ENCODE measurements at regions not wholly inside any gene's neighbourhood (a gene's known extent, or its start where the extent isn't known, plus 50 kb on each side); places are given as distances from the start of the nearest gene placed in this dataset.

- DNase-seq (ENCODE audit: insufficient read length, low spot score) (no peak), FAIRE-seq (no peak)
These were observed 197.2 kb upstream of the VCX3A start for GRCh38 chrX:6732101-6732500.

GRCh38 chrX:6729626-6730025 is 194.7 kb upstream of the VCX3A start:
- FAIRE-seq = peak; percentile 13
- no peak for DNase-seq (ENCODE audit: insufficient read length, low spot score)
- no peak for TF ChIP-seq PAX5 (IDR thresholded peaks at IDR 0.05; ENCODE audit: insufficient read depth, low read length, severe bottlenecking)
- no peak for TF ChIP-seq POU2F2 (IDR thresholded peaks at IDR 0.05; ENCODE audit: low read depth, low read length)
- TF ChIP-seq POLR2AphosphoS5 (IDR thresholded peaks at IDR 0.05; ENCODE audit: low read depth, low read length) = no peak

More at GRCh38 chrX:6732101-6732500, 197.2 kb upstream of the VCX3A start:
- TF ChIP-seq PAX5 (IDR thresholded peaks at IDR 0.05; ENCODE audit: insufficient read depth, low read length, severe bottlenecking) = no peak
- no peak for TF ChIP-seq POLR2AphosphoS5 (IDR thresholded peaks at IDR 0.05; ENCODE audit: low read depth, low read length)
- no peak for TF ChIP-seq TAF1 (IDR thresholded peaks at IDR 0.05; ENCODE audit: low read depth, low read length)
- TF ChIP-seq SPI1 (IDR thresholded peaks at IDR 0.05; ENCODE audit: low read depth, low read length) = no peak
- no peak for TF ChIP-seq POU2F2 (IDR thresholded peaks at IDR 0.05; ENCODE audit: low read depth, low read length)
- TF ChIP-seq POLR2A (IDR thresholded peaks at IDR 0.05; ENCODE audit: low read depth, low read length) = no peak

- peak; percentile 81 for FAIRE-seq
- TF ChIP-seq TAF1 (IDR thresholded peaks at IDR 0.05; ENCODE audit: low read depth, low read length) (no peak), POU2F2 (IDR thresholded peaks at IDR 0.05; ENCODE audit: low read depth, low read length) (no peak), PAX5 (IDR thresholded peaks at IDR 0.05; ENCODE audit: insufficient read depth, low read length, severe bottlenecking) (no peak), POLR2AphosphoS5 (IDR thresholded peaks at IDR 0.05; ENCODE audit: low read depth, low read length) (no peak), POLR2A (IDR thresholded peaks at IDR 0.05; ENCODE audit: low read depth, low read length) (no peak), SPI1 (IDR thresholded peaks at IDR 0.05; ENCODE audit: low read depth, low read length) (no peak)
- DNase-seq (ENCODE audit: insufficient read length, low spot score) = no peak
These were observed 183.8 kb upstream of the VCX3A start for GRCh38 chrX:6718766-6719165.

- no peak for TF ChIP-seq SPI1 (IDR thresholded peaks at IDR 0.05; ENCODE audit: low read depth, low read length)
- TF ChIP-seq PAX5 (IDR thresholded peaks at IDR 0.05; ENCODE audit: insufficient read depth, low read length, severe bottlenecking) = no peak
- TF ChIP-seq POLR2AphosphoS5 (IDR thresholded peaks at IDR 0.05; ENCODE audit: low read depth, low read length) = no peak
- TF ChIP-seq TAF1 (IDR thresholded peaks at IDR 0.05; ENCODE audit: low read depth, low read length) = no peak
- no peak for TF ChIP-seq POU2F2 (IDR thresholded peaks at IDR 0.05; ENCODE audit: low read depth, low read length)
- no peak for TF ChIP-seq POLR2A (IDR thresholded peaks at IDR 0.05; ENCODE audit: low read depth, low read length)
- DNase-seq (ENCODE audit: insufficient read length, low spot score) (no peak), FAIRE-seq (peak; percentile 66)
These were observed 173.9 kb upstream of the VCX3A start for GRCh38 chrX:6708676-6709380.

- TF ChIP-seq POU2F2 (IDR thresholded peaks at IDR 0.05; ENCODE audit: low read depth, low read length) (no peak), TAF1 (IDR thresholded peaks at IDR 0.05; ENCODE audit: low read depth, low read length) (no peak), PAX5 (IDR thresholded peaks at IDR 0.05; ENCODE audit: insufficient read depth, low read length, severe bottlenecking) (no peak), POLR2AphosphoS5 (IDR thresholded peaks at IDR 0.05; ENCODE audit: low read depth, low read length) (no peak), POLR2A (IDR thresholded peaks at IDR 0.05; ENCODE audit: low read depth, low read length) (no peak), SPI1 (IDR thresholded peaks at IDR 0.05; ENCODE audit: low read depth, low read length) (no peak)
- no peak for FAIRE-seq
These were observed 173.1 kb upstream of the VCX3A start for GRCh38 chrX:6708041-6708440.

GRCh38 chrX:6707497-6707896 is 172.6 kb upstream of the VCX3A start:
- TF ChIP-seq POLR2A (IDR thresholded peaks at IDR 0.05; ENCODE audit: low read depth, low read length) (no peak), SPI1 (IDR thresholded peaks at IDR 0.05; ENCODE audit: low read depth, low read length) (no peak), PAX5 (IDR thresholded peaks at IDR 0.05; ENCODE audit: insufficient read depth, low read length, severe bottlenecking) (no peak), TAF1 (IDR thresholded peaks at IDR 0.05; ENCODE audit: low read depth, low read length) (no peak), POLR2AphosphoS5 (IDR thresholded peaks at IDR 0.05; ENCODE audit: low read depth, low read length) (no peak), POU2F2 (IDR thresholded peaks at IDR 0.05; ENCODE audit: low read depth, low read length) (no peak)
- no peak for FAIRE-seq
- no peak for DNase-seq (ENCODE audit: insufficient read length, low spot score)

More at GRCh38 chrX:6708041-6708440, 173.1 kb upstream of the VCX3A start:
- DNase-seq (ENCODE audit: insufficient read length, low spot score) = no peak

GRCh38 chrX:6701085-6701484 is 166.2 kb upstream of the VCX3A start:
- FAIRE-seq = no peak
- DNase-seq (ENCODE audit: insufficient read length, low spot score) = no peak
- TF ChIP-seq POU2F2 (IDR thresholded peaks at IDR 0.05; ENCODE audit: low read depth, low read length) (no peak), POLR2AphosphoS5 (IDR thresholded peaks at IDR 0.05; ENCODE audit: low read depth, low read length) (no peak), SPI1 (IDR thresholded peaks at IDR 0.05; ENCODE audit: low read depth, low read length) (no peak), TAF1 (IDR thresholded peaks at IDR 0.05; ENCODE audit: low read depth, low read length) (no peak), PAX5 (IDR thresholded peaks at IDR 0.05; ENCODE audit: insufficient read depth, low read length, severe bottlenecking) (no peak), POLR2A (IDR thresholded peaks at IDR 0.05; ENCODE audit: low read depth, low read length) (no peak)

- no peak for DNase-seq (ENCODE audit: insufficient read length, low spot score)
- no peak for TF ChIP-seq TAF1 (IDR thresholded peaks at IDR 0.05; ENCODE audit: low read depth, low read length)
- TF ChIP-seq POLR2A (IDR thresholded peaks at IDR 0.05; ENCODE audit: low read depth, low read length) = no peak
- TF ChIP-seq POLR2AphosphoS5 (IDR thresholded peaks at IDR 0.05; ENCODE audit: low read depth, low read length) = no peak
- no peak for TF ChIP-seq PAX5 (IDR thresholded peaks at IDR 0.05; ENCODE audit: insufficient read depth, low read length, severe bottlenecking)
- TF ChIP-seq SPI1 (IDR thresholded peaks at IDR 0.05; ENCODE audit: low read depth, low read length) = no peak
- no peak for TF ChIP-seq POU2F2 (IDR thresholded peaks at IDR 0.05; ENCODE audit: low read depth, low read length)
- FAIRE-seq = peak; percentile 13
These were observed 160.8 kb upstream of the VCX3A start for GRCh38 chrX:6695717-6696116.

- FAIRE-seq (no peak), DNase-seq (ENCODE audit: insufficient read length, low spot score) (no peak)
- no peak for TF ChIP-seq POLR2A (IDR thresholded peaks at IDR 0.05; ENCODE audit: low read depth, low read length)
- TF ChIP-seq TAF1 (IDR thresholded peaks at IDR 0.05; ENCODE audit: low read depth, low read length) = no peak
- no peak for TF ChIP-seq POLR2AphosphoS5 (IDR thresholded peaks at IDR 0.05; ENCODE audit: low read depth, low read length)
- no peak for TF ChIP-seq SPI1 (IDR thresholded peaks at IDR 0.05; ENCODE audit: low read depth, low read length)
- TF ChIP-seq PAX5 (IDR thresholded peaks at IDR 0.05; ENCODE audit: insufficient read depth, low read length, severe bottlenecking) = no peak
- TF ChIP-seq POU2F2 (IDR thresholded peaks at IDR 0.05; ENCODE audit: low read depth, low read length) = no peak
These were observed 160.1 kb upstream of the VCX3A start for GRCh38 chrX:6694977-6695376.

All from GM12891 (cell line).